ENCODE measurements at regions not wholly inside any gene's neighbourhood (a gene's known extent, or its start where the extent isn't known, plus 50 kb on each side); places are given as distances from the start of the nearest gene placed in this dataset.

DNA sequence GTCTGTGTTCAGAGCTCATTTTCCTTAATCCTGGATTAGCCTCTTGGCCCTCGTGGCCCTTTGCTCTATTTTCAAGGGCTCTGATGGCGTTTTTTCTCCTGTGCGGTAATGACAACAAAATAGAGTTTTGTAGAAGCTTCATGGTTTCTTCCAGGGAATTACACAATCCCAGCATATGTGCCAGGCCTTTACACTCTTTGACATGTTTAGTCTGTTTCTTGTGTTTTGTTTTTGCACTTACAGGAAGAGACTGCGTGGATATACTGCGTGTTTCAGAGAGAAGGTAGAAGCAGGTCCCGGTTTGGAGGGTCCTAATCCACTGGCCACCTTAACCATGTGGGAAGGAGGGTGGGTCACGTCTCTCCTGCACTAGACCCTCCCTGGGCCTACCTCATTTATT, 400.2 kb upstream of the IRX4 start:
- H3K4me1 ChIP-seq: no peaks in the 10 kb centered on the region
- H3K27me3 ChIP-seq: peaks cover 3% of the 10 kb centered on the region
- no peak overlapping the region for H3K4me3 ChIP-seq
- TF ChIP-seq POLR2A (IDR thresholded peaks at IDR 0.05): no peak
- TF ChIP-seq EP300 (IDR thresholded peaks at IDR 0.05): no peak
- TF ChIP-seq CTCF (IDR thresholded peaks at IDR 0.05): no peak
- TF ChIP-seq POLR2AphosphoS5 (IDR thresholded peaks at IDR 0.05): no peak
- 80% methylated on average over 7 of the region's 7 CpGs for WGBS
- DNase-seq (ENCODE audit: low spot score in 2 of 2): no peak
- H3K9me3 ChIP-seq: no peaks in the 10 kb centered on the region
- H3K36me3 ChIP-seq: no peaks in the 10 kb centered on the region
- no peak overlapping the region for H3K27ac ChIP-seq

- 83% methylated on average over 7 of the region's 11 CpGs for WGBS
- DNase-seq (ENCODE audit: low spot score in 2 of 2): no peak
- Histone ChIP-seq H3K27ac (no peak overlapping the region), H3K36me3 (no peaks in the 10 kb centered on the region), H3K9me3 (no peaks in the 10 kb centered on the region), H3K4me3 (no peak overlapping the region), H3K27me3 (peaks cover 3% of the 10 kb centered on the region), H3K4me1 (no peaks in the 10 kb centered on the region)
- TF ChIP-seq CTCF (IDR thresholded peaks at IDR 0.05) (no peak), POLR2AphosphoS5 (IDR thresholded peaks at IDR 0.05) (no peak), POLR2A (IDR thresholded peaks at IDR 0.05) (no peak), EP300 (IDR thresholded peaks at IDR 0.05) (no peak)
These were observed 399.4 kb upstream of the IRX4 start for GRCh38 chr5:2282034-2282690.

DNA sequence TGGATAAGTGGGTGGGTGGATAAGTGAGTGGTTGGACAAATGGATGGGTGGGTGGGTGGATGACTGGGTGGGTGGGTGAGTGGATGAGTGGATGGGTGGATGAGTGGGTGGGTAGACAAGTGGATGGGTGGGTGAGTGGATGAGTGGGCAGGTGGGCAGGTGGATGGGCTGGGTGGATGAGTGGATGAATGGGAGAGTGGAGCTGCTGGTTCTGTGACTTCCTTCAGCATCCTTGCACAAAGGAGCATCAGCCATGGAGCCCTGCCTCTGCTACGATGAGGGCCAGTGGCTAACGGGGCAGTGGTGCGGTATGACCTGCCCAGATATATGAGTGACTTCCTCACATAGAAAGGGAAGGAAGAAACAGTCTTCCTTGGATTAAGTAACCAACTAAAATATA, 398.7 kb upstream of the IRX4 start:
- no peak for DNase-seq (ENCODE audit: low spot score in 2 of 2)
- Histone ChIP-seq H3K4me1 (no peaks in the 10 kb centered on the region), H3K4me3 (no peak overlapping the region), H3K9me3 (no peaks in the 10 kb centered on the region), H3K36me3 (no peaks in the 10 kb centered on the region), H3K27ac (no peak overlapping the region), H3K27me3 (peaks cover 6% of the 10 kb centered on the region)
- no peak for TF ChIP-seq CTCF (IDR thresholded peaks at IDR 0.05)
- WGBS: 90% methylated on average over 3 of the region's 3 CpGs

DNA sequence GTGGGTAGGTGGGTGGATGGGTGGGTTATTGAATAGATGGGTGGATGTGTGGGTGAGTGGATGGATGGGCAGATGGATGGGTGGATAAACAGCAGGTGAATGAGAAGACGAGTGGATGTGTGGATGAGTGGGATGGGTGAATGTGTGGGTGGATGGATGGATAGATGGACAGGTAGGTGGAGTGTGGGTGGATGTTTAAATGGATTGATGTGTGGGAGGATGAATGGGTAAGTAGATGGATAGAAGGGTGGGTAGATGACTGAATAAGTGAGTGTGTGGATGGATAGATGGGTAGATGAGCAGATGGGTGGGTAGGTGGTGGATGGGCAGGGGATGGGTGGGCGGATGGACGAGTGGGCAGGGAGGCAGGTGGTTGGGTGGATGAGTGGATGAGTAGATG, 397.6 kb upstream of the IRX4 start:
- Histone ChIP-seq H3K4me1 (no peaks in the 10 kb centered on the region), H3K36me3 (no peaks in the 10 kb centered on the region), H3K27me3 (peaks cover 6% of the 10 kb centered on the region), H3K9me3 (no peaks in the 10 kb centered on the region), H3K27ac (no peak overlapping the region), H3K4me3 (no peak overlapping the region)
- TF ChIP-seq CTCF (IDR thresholded peaks at IDR 0.05) (no peak), POLR2AphosphoS5 (IDR thresholded peaks at IDR 0.05) (no peak), POLR2A (IDR thresholded peaks at IDR 0.05) (no peak), EP300 (IDR thresholded peaks at IDR 0.05) (no peak)
- WGBS: 90% methylated on average over 3 of the region's 3 CpGs
- DNase-seq (ENCODE audit: low spot score in 2 of 2): no peak

GRCh38 chr5:2278825-2279456, 396.2 kb upstream of the IRX4 start:
- DNase-seq (ENCODE audit: low spot score in 2 of 2): no peak
- Histone ChIP-seq H3K27me3 (peaks cover 6% of the 10 kb centered on the region), H3K4me1 (no peaks in the 10 kb centered on the region), H3K36me3 (no peaks in the 10 kb centered on the region), H3K4me3 (no peak overlapping the region), H3K27ac (no peak overlapping the region), H3K9me3 (no peaks in the 10 kb centered on the region)
- WGBS: 84% methylated on average over 27 of the region's 27 CpGs
- TF ChIP-seq CTCF (IDR thresholded peaks at IDR 0.05) (no peak), EP300 (IDR thresholded peaks at IDR 0.05) (no peak), POLR2A (IDR thresholded peaks at IDR 0.05) (no peak), POLR2AphosphoS5 (IDR thresholded peaks at IDR 0.05) (no peak)

All from suprapubic skin (tissue), 4 donors.